ENCODE measurements at regions not wholly inside any gene's neighbourhood (a gene's known extent, or its start where the extent isn't known, plus 50 kb on each side); places are given as distances from the start of the nearest gene placed in this dataset.

GRCh38 chr18:25646971-25647370 lies 295.0 kb upstream of the ZNF521 start:
- no peaks in the 10 kb centered on the region for H3K9me3 ChIP-seq
- H3K27ac ChIP-seq = no peak overlapping the region

GRCh38 chr18:25639596-25639995 lies 287.6 kb upstream of the ZNF521 start:
- H3K27ac ChIP-seq = no peak overlapping the region
- H3K27me3 ChIP-seq = no peaks in the 10 kb centered on the region
- no peaks in the 10 kb centered on the region for H3K36me3 ChIP-seq
- TF ChIP-seq CTCF (IDR thresholded peaks at IDR 0.05) = no peak
- H3K4me1 ChIP-seq = no peaks in the 10 kb centered on the region
- no peaks in the 10 kb centered on the region for H3K9me3 ChIP-seq
- DNase-seq (ENCODE audit: low spot score) = no peak
- H3K4me3 ChIP-seq = no peak overlapping the region

More at GRCh38 chr18:25646971-25647370, 295.0 kb upstream of the ZNF521 start:
- TF ChIP-seq CTCF (IDR thresholded peaks at IDR 0.05) = no peak
- Histone ChIP-seq H3K4me1 (no peaks in the 10 kb centered on the region), H3K27me3 (no peaks in the 10 kb centered on the region), H3K36me3 (no peaks in the 10 kb centered on the region), H3K4me3 (no peak overlapping the region)
- DNase-seq (ENCODE audit: low spot score) = no peak

GRCh38 chr18:25633563-25633962 lies 281.6 kb upstream of the ZNF521 start:
- no peaks in the 10 kb centered on the region for H3K27me3 ChIP-seq
- TF ChIP-seq CTCF (IDR thresholded peaks at IDR 0.05) = no peak
- H3K9me3 ChIP-seq = no peaks in the 10 kb centered on the region
- DNase-seq (ENCODE audit: low spot score) = no peak
- no peak overlapping the region for H3K27ac ChIP-seq
- H3K36me3 ChIP-seq = no peaks in the 10 kb centered on the region
- H3K4me3 ChIP-seq = no peak overlapping the region
- H3K4me1 ChIP-seq = no peaks in the 10 kb centered on the region

GRCh38 chr18:25630682-25631081 lies 278.7 kb upstream of the ZNF521 start:
- DNase-seq (ENCODE audit: low spot score) = no peak
- no peak for TF ChIP-seq CTCF (IDR thresholded peaks at IDR 0.05)
- no peaks in the 10 kb centered on the region for H3K27me3 ChIP-seq
- H3K4me3 ChIP-seq = no peak overlapping the region
- peaks cover 0 to 10% of the 10 kb centered on the region in 2 donors for H3K9me3 ChIP-seq
- H3K36me3 ChIP-seq = no peaks in the 10 kb centered on the region
- no peak overlapping the region for H3K27ac ChIP-seq
- H3K4me1 ChIP-seq = no peaks in the 10 kb centered on the region

GRCh38 chr18:25621682-25622081 lies 269.7 kb upstream of the ZNF521 start:
- no peak for DNase-seq (ENCODE audit: low spot score)
- TF ChIP-seq CTCF (IDR thresholded peaks at IDR 0.05) = no peak
- Histone ChIP-seq H3K9me3 (peaks cover 0 to 24% of the 10 kb centered on the region in 2 donors), H3K27me3 (no peaks in the 10 kb centered on the region), H3K4me3 (no peak overlapping the region), H3K36me3 (no peaks in the 10 kb centered on the region), H3K4me1 (no peaks in the 10 kb centered on the region), H3K27ac (no peak overlapping the region)

- no peaks in the 10 kb centered on the region for H3K27me3 ChIP-seq
- no peak for DNase-seq (ENCODE audit: low spot score)
- no peak for TF ChIP-seq CTCF (IDR thresholded peaks at IDR 0.05)
- H3K4me1 ChIP-seq = no peaks in the 10 kb centered on the region
- H3K9me3 ChIP-seq = peaks cover 0 to 19% of the 10 kb centered on the region in 2 donors
- no peak overlapping the region for H3K4me3 ChIP-seq
- no peaks in the 10 kb centered on the region for H3K36me3 ChIP-seq
- H3K27ac ChIP-seq = no peak overlapping the region
Observed at GRCh38 chr18:25621144-25621543, 269.2 kb upstream of the ZNF521 start.
